Caco-2 (cell line): ENCODE measurements at regions not wholly inside any gene's neighbourhood (a gene's known extent, or its start where the extent isn't known, plus 50 kb on each side); places are given as distances from the start of the nearest gene placed in this dataset.
"Not testable (repeated sequence)": the region's sequence is repeated elsewhere in the genome, so short reads cannot be mapped to it uniquely, and the experiment has no call there.

ENCODE experiments used
- BruUV-seq: library from RNA; stranded (reverse); fragments of 400-500 nt; replicated peaks from 2 replicates; lab custom pipeline; 2021; lab: Mats Ljungman, UMichigan
- CTCF ChIA-PET: fragments of 300-600 bp; sonication (Branson Sonifier 250); formaldehyde crosslinking; loops from one replicate; lab custom pipeline; 2022; ENCODE audit warnings: antibody characterized with exemption; lab: Charles Lee
- POLR2A ChIA-PET: fragments of 300-600 bp; sonication (Branson Sonifier 250); formaldehyde crosslinking; loops from one replicate; lab custom pipeline; 2022; ENCODE audit warnings: antibody characterized with exemption; lab: Charles Lee
- DNase-seq, 2 experiments: peaks; one replicate each; pipeline versions ENCODE4 v3.0.0 to v3.0.0-alpha.2; 2020 to 2022
- H3K27me3 ChIP-seq: replicated peaks from 2 replicates; pipeline ENCODE4 v1.6.0; 2011; ENCODE audit warnings: low read length; ENCODE audit not compliant: control insufficient read depth, insufficient read depth
- H3K36me3 ChIP-seq: 2 replicates; pipeline ENCODE4 v1.5.1; 2011; ENCODE audit warnings: low read length; ENCODE audit not compliant: control insufficient read depth, insufficient read depth
- H3K4me1 ChIP-seq: fragments of 250-450 bp; sonication (Bioruptor Pico); 2 replicates; pipeline ENCODE4 v1.5.1; 2020; ENCODE audit warnings: mild to moderate bottlenecking
- H3K4me3 ChIP-seq: 2 replicates; pipeline ENCODE4 v1.5.1; 2011; ENCODE audit warnings: low read depth, mild to moderate bottlenecking, control low read depth, low read length
- H3K9me3 ChIP-seq: fragments of 250-450 bp; sonication (Bioruptor Pico); 2 replicates; pipeline ENCODE4 v1.5.1; 2020; ENCODE audit warnings: mild to moderate bottlenecking, moderate library complexity
- H3K27ac Mint-ChIP-seq: one replicate; pipeline ENCODE4 v1.8.0; 2022; ENCODE audit warnings: mixed read lengths; ENCODE audit not compliant: unreplicated experiment
- H3K27me3 Mint-ChIP-seq: one replicate; pipeline ENCODE4 v1.8.0; 2022; ENCODE audit warnings: mixed read lengths; ENCODE audit not compliant: insufficient read depth, unreplicated experiment
- H3K36me3 Mint-ChIP-seq: one replicate; pipeline ENCODE4 v1.8.0; 2022; ENCODE audit warnings: mild to moderate bottlenecking, mixed read lengths; ENCODE audit not compliant: insufficient read depth, unreplicated experiment
- H3K4me1 Mint-ChIP-seq: one replicate; pipeline ENCODE4 v1.8.0; 2022; ENCODE audit warnings: low read depth, mixed read lengths; ENCODE audit not compliant: unreplicated experiment
- H3K4me3 Mint-ChIP-seq: one replicate; pipeline ENCODE4 v1.8.0; 2022; ENCODE audit warnings: mild to moderate bottlenecking, moderate library complexity, mixed read lengths; ENCODE audit not compliant: unreplicated experiment
- H3K9me3 Mint-ChIP-seq: one replicate; pipeline ENCODE4 v1.8.0; 2022; ENCODE audit warnings: mixed read lengths; ENCODE audit not compliant: unreplicated experiment
- intact Hi-C: fragments of 100-400 bp; cut with micrococcal nuclease; formaldehyde crosslinking; loops from one replicate; pipeline ENCODE4 v1.10.0; 2022; ENCODE audit not compliant: unreplicated experiment
- TF ChIP-seq, protein P1 (sequence below), 2 experiments: fragments of 200-600 bp in 1 of 2; IDR thresholded peaks; 1 replicate in 1 of 2; 2 replicates in 1 of 2; pipeline versions ENCODE4 v1.5.1 to v1.8.0; 2011 to 2022; ENCODE audit warnings: antibody characterized with exemption in 1 of 2, control low read depth in 1 of 2, inconsistent platforms in 1 of 2, low read depth in 1 of 2, low read length in 1 of 2, mild to moderate bottlenecking in 1 of 2, moderate library complexity in 1 of 2; ENCODE audit not compliant: insufficient read depth in 1 of 2, severe bottlenecking in 1 of 2, unreplicated experiment in 1 of 2

DNA sequence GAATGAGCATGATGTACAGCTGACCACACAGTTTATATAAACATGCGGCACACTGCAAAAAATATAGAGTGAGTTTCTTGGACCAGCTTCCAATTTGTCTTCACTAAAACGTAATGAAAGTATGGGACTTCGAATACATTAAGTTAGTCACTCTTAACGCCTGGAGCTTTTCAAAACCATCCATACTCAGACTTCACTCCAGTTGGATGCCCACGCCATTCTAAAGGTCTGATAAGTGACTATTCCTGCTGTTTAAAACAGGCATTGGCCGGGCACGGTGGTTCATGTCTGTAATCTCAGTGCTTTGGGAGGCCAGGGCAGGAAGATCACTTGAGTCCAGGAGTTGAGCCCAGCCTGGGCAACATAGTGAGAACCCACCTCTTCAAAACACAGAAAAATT is 84.6 kb downstream of the MYL12B start:
- Histone ChIP-seq H3K36me3 (no peaks in the 10 kb centered on the region), H3K27me3 (no peaks in the 10 kb centered on the region), H3K4me1 (no peaks in the 10 kb centered on the region), H3K9me3 (peaks cover 8% of the 10 kb centered on the region; the same call in 1 of the 2 replicates), H3K4me3 (no peak overlapping the region)
- H3K27me3 Mint-ChIP-seq = no peaks in the 10 kb centered on the region
- ChIA-PET POLR2A (no interaction called here), CTCF (no interaction called here)
- H3K27ac Mint-ChIP-seq = no peak overlapping the region
- DNase-seq = no peak
- no peaks in the 10 kb centered on the region for H3K4me1 Mint-ChIP-seq
- TF ChIP-seq, protein P1, sequence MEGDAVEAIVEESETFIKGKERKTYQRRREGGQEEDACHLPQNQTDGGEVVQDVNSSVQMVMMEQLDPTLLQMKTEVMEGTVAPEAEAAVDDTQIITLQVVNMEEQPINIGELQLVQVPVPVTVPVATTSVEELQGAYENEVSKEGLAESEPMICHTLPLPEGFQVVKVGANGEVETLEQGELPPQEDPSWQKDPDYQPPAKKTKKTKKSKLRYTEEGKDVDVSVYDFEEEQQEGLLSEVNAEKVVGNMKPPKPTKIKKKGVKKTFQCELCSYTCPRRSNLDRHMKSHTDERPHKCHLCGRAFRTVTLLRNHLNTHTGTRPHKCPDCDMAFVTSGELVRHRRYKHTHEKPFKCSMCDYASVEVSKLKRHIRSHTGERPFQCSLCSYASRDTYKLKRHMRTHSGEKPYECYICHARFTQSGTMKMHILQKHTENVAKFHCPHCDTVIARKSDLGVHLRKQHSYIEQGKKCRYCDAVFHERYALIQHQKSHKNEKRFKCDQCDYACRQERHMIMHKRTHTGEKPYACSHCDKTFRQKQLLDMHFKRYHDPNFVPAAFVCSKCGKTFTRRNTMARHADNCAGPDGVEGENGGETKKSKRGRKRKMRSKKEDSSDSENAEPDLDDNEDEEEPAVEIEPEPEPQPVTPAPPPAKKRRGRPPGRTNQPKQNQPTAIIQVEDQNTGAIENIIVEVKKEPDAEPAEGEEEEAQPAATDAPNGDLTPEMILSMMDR (IDR thresholded peaks at IDR 0.05; ENCODE audit: insufficient read depth in 1 of 2, low read depth in 1 of 2, low read length in 1 of 2, severe bottlenecking in 1 of 2, unreplicated experiment in 1 of 2) = no peak
- intact Hi-C loops = no loop called here
- peaks cover 13% of the 10 kb centered on the region for H3K9me3 Mint-ChIP-seq
- BruUV-seq = no TSS peak
- H3K36me3 Mint-ChIP-seq = no peaks in the 10 kb centered on the region
- H3K4me3 Mint-ChIP-seq = no peak overlapping the region

DNA sequence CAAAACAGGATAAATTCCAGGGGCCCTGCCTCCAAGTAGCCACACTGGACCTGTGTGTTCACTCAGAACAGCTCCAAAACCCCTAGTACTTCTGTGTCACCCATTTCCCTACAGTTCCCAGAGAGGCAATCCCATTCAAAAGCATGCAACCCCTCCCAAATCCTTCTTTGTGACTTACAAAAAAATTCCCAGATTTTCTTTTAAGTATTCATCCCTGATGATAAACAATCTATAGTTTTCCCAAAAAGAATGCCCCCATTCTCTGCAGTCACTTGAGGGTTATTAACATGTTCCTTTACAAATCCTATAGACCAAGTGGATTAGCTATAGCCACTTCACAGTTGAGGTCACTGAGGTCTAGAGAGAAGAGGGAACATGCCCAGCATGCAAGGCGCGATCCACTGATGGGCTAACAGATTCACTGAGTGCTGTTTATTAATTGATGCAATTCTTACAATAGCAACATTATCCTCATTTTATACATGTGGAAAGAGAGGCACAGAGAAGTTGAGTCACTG is 85.4 kb downstream of the MYL12B start:
- Histone ChIP-seq H3K27me3 (no peaks in the 10 kb centered on the region), H3K36me3 (no peaks in the 10 kb centered on the region), H3K9me3 (no peaks in the 10 kb centered on the region), H3K4me3 (no peak overlapping the region), H3K4me1 (no peaks in the 10 kb centered on the region)
- Mint-ChIP-seq H3K36me3 (no peaks in the 10 kb centered on the region), H3K4me1 (no peaks in the 10 kb centered on the region), H3K27me3 (no peaks in the 10 kb centered on the region), H3K9me3 (peaks cover 8% of the 10 kb centered on the region), H3K27ac (no peak overlapping the region), H3K4me3 (no peak overlapping the region)
- intact Hi-C loops = no loop called here
- ChIA-PET POLR2A (no interaction called here), CTCF (no interaction called here)
- TF ChIP-seq, protein P1 (IDR thresholded peaks at IDR 0.05; ENCODE audit: insufficient read depth in 1 of 2, low read depth in 1 of 2, low read length in 1 of 2, severe bottlenecking in 1 of 2, unreplicated experiment in 1 of 2) = no peak
- DNase-seq = no peak
- BruUV-seq = no TSS peak

DNA sequence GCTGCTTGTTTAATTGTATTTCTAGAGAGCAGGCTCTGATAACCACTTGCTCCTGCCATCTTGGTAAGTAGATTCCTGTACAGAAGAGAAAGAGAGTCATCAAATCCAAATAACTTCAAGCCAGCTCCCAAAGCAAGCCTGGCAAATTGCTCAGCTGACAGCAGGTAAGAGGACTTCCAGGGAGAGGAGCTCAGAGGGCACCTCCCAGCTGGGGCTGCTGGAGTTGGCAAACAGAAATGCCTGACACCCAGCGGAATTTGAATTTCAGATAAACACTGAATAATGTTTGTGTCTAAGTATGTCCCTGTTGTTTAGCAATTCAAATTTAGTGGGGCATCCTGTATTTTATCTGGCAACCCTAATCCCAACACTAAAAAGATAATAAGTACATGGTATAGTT is 86.2 kb downstream of the MYL12B start:
- H3K9me3 Mint-ChIP-seq = no peaks in the 10 kb centered on the region
- TF ChIP-seq, protein P1 (IDR thresholded peaks at IDR 0.05; ENCODE audit: insufficient read depth in 1 of 2, low read depth in 1 of 2, low read length in 1 of 2, severe bottlenecking in 1 of 2, unreplicated experiment in 1 of 2) = no peak
- intact Hi-C loops = no loop called here
- Histone ChIP-seq H3K4me3 (no peak overlapping the region), H3K4me1 (no peaks in the 10 kb centered on the region), H3K27me3 (no peaks in the 10 kb centered on the region), H3K36me3 (no peaks in the 10 kb centered on the region), H3K9me3 (no peaks in the 10 kb centered on the region)
- no peak for DNase-seq
- no TSS peak for BruUV-seq
- POLR2A ChIA-PET = no interaction called here
- H3K27ac Mint-ChIP-seq = no peak overlapping the region
- H3K4me3 Mint-ChIP-seq = no peak overlapping the region
- CTCF ChIA-PET = no interaction called here
- no peaks in the 10 kb centered on the region for H3K36me3 Mint-ChIP-seq
- no peaks in the 10 kb centered on the region for H3K4me1 Mint-ChIP-seq
- no peaks in the 10 kb centered on the region for H3K27me3 Mint-ChIP-seq

DNA sequence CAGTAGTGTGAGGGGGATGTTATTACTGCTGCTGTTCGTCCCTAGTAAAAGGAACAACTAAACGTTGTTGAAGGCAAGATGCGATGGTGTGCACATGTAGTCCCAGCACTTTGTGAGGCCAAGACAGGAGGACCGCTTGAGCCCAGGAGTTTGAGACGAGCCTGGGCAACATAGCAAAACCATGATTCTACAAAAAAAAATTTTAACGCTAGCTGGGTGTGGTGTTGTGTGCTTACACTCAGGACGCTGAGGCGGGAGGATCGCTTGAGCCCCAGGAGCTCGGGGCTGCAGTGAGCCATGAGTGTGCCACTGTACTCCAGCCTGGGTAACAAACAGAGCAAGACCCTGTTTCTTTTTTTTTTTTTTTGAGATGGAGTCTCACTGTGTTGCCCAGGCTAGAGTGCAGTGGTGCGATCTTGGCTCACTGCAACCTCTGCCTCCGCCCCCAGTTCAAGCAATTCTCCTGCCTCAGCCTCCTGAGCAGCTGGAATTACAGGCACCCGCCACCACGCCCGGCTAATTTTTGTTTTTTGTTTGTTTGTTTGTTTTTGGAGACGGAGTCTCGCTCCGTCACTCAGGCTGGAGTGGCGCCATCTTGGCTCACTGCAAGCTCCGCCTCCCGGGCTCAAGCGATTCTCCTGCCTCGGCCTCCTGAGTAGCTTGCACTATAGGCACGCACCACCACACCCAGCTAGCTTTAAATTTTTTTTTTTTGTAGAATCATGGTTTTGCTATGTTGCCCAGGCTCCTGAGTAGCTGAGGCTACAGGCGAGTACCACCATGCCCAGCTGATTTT is 87.3 kb downstream of the MYL12B start:
- H3K9me3 Mint-ChIP-seq, H3K4me3 Mint-ChIP-seq, intact Hi-C loops, H3K36me3 Mint-ChIP-seq, H3K4me3 ChIP-seq, DNase-seq, H3K36me3 ChIP-seq, H3K27ac Mint-ChIP-seq, CTCF ChIA-PET, H3K4me1 Mint-ChIP-seq, BruUV-seq, H3K27me3 Mint-ChIP-seq, H3K9me3 ChIP-seq, H3K4me1 ChIP-seq, H3K27me3 ChIP-seq: not testable (repeated sequence)
- POLR2A ChIA-PET = interaction anchor here (0.6 kb wide), 1 partner anchor 19 kb away, joined by 4 read pairs; no protein-coding TSS in a partner anchor
